Hepatocyte (in vitro differentiated cells): ENCODE measurements at regions not wholly inside any gene's neighbourhood (a gene's known extent, or its start where the extent isn't known, plus 50 kb on each side); places are given as distances from the start of the nearest gene placed in this dataset.

Source experiments
- EZH2 ChIP-seq: fragments of 200-600 bp; sonication (generic); IDR thresholded peaks from 2 replicates; pipeline ENCODE4 v1.6.1; 2016; ENCODE audit warnings: antibody characterized with exemption, mild to moderate bottlenecking, borderline replicate concordance
- TF ChIP-seq, protein P1 (sequence below): fragments of 200-600 bp; sonication (generic); IDR thresholded peaks from 2 replicates; pipeline ENCODE4 v1.5.1; 2016; ENCODE audit warnings: antibody characterized with exemption, mild to moderate bottlenecking; ENCODE audit not compliant: poor library complexity

DNA sequence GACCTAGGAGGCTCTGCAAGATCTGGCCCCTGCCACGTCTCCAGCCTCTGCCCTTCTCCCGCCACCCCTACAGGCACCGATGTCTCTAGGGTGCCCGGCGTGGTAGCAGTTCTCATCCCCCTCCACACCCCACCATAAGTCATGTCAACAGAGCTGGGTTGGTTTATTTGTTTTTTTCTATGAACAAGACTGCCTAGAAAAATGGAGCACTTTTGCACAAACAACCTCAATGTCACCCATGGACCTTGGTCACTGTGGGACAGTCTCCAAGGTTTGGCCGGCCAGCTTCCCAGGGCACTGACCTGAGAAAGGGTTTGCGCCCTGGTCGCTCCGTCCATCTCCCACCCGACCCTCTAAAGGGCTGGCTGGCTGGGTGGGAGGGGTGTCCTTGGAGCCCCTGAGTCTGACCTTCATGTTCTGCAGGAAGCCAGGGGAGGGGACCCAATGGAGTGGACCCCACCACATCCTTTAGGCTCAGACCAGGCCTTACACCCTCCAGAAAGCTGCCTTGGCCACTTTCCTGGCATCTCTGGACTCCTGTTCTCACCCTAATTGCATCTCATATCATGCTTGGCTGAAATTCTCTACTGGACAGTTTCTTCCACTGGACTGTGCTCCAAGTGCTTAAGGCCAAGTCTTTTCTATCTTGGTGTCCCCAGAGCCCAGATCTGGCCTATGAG is 104.8 kb upstream of the PTPN1 start:
- TF ChIP-seq, protein P1, sequence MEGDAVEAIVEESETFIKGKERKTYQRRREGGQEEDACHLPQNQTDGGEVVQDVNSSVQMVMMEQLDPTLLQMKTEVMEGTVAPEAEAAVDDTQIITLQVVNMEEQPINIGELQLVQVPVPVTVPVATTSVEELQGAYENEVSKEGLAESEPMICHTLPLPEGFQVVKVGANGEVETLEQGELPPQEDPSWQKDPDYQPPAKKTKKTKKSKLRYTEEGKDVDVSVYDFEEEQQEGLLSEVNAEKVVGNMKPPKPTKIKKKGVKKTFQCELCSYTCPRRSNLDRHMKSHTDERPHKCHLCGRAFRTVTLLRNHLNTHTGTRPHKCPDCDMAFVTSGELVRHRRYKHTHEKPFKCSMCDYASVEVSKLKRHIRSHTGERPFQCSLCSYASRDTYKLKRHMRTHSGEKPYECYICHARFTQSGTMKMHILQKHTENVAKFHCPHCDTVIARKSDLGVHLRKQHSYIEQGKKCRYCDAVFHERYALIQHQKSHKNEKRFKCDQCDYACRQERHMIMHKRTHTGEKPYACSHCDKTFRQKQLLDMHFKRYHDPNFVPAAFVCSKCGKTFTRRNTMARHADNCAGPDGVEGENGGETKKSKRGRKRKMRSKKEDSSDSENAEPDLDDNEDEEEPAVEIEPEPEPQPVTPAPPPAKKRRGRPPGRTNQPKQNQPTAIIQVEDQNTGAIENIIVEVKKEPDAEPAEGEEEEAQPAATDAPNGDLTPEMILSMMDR: no peak
- no peak for TF ChIP-seq EZH2
